DND-41 (cell line): ENCODE measurements at regions not wholly inside any gene's neighbourhood (a gene's known extent, or its start where the extent isn't known, plus 50 kb on each side); places are given as distances from the start of the nearest gene placed in this dataset.

ENCODE experiments used
- CTCF ChIP-seq: IDR thresholded peaks from 2 replicates; pipeline ENCODE4 v1.5.1; 2012; ENCODE audit warnings: borderline replicate concordance, low read length, moderate library complexity, mild to moderate bottlenecking; ENCODE audit not compliant: poor library complexity, severe bottlenecking; ENCODE audit errors: extremely low read depth
- EZH2 ChIP-seq: IDR thresholded peaks from 3 replicates; pipeline ENCODE4 v1.6.1; 2012; ENCODE audit warnings: borderline replicate concordance, low read depth, mild to moderate bottlenecking, moderate library complexity, low read length, inconsistent platforms; ENCODE audit not compliant: severe bottlenecking

- TF ChIP-seq CTCF (no peak), EZH2 (no peak)
Measured at GRCh38 chr2:220717283-220717682, 854.8 kb downstream of the EPHA4 start.
